WERI-Rb-1 (cell line): ENCODE measurements at regions not wholly inside any gene's neighbourhood (a gene's known extent, or its start where the extent isn't known, plus 50 kb on each side); places are given as distances from the start of the nearest gene placed in this dataset.

Experiments
- DNase-seq: peaks from one replicate; pipeline ENCODE4 v3.0.0-alpha.2; 2020
- H3K27ac ChIP-seq: fragments of 250-450 bp; sonication (Bioruptor Pico); 2 replicates; pipeline ENCODE4 v1.5.1; 2020; ENCODE audit warnings: mild to moderate bottlenecking, moderate library complexity
- H3K27me3 ChIP-seq: fragments of 250-450 bp; sonication (Bioruptor Pico); 2 replicates; pipeline ENCODE4 v1.5.1; 2021; ENCODE audit warnings: mild to moderate bottlenecking, low read depth, moderate library complexity; ENCODE audit not compliant: insufficient read depth, severe bottlenecking
- H3K36me3 ChIP-seq: fragments of 250-450 bp; sonication (Bioruptor Pico); 2 replicates; pipeline ENCODE4 v1.5.1; 2020; ENCODE audit warnings: mild to moderate bottlenecking, moderate library complexity
- H3K4me3 ChIP-seq: 2 replicates; pipeline ENCODE4 v1.5.1; 2011; ENCODE audit warnings: low read depth, mild to moderate bottlenecking, control low read depth, low read length
- H3K9me3 ChIP-seq: fragments of 250-450 bp; sonication (Bioruptor Pico); 2 replicates; pipeline ENCODE4 v1.5.1; 2021; ENCODE audit warnings: mild to moderate bottlenecking, moderate library complexity; ENCODE audit not compliant: severe bottlenecking
- TF ChIP-seq, protein P1 (sequence below): IDR thresholded peaks from 2 replicates; pipeline ENCODE4 v1.5.1; 2011; ENCODE audit warnings: low read depth, mild to moderate bottlenecking, control low read depth, inconsistent platforms, low read length

DNA sequence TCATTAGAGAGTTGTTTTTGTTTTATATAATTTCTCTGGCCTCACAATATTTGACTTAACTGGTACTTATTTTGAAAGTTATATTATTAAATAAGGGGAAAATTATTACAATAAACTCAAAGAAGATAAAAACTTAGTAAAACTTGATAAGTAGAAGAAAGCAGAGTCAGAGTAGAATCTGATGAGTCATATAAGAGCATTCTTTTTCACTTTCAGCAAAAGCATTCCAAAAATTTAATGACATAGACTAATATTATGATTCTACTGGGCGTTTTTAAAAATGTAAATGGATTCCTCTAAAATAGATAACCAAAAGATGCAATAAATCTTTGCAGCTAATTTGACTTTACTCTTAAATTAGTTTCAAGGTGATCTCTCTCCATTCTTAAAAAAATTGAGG lies 366.3 kb upstream of the IMPG1 start:
- no peak overlapping the region for H3K4me3 ChIP-seq
- H3K27me3 ChIP-seq = no peaks in the 10 kb centered on the region
- H3K36me3 ChIP-seq = no peaks in the 10 kb centered on the region
- H3K27ac ChIP-seq = no peak overlapping the region
- TF ChIP-seq, protein P1, sequence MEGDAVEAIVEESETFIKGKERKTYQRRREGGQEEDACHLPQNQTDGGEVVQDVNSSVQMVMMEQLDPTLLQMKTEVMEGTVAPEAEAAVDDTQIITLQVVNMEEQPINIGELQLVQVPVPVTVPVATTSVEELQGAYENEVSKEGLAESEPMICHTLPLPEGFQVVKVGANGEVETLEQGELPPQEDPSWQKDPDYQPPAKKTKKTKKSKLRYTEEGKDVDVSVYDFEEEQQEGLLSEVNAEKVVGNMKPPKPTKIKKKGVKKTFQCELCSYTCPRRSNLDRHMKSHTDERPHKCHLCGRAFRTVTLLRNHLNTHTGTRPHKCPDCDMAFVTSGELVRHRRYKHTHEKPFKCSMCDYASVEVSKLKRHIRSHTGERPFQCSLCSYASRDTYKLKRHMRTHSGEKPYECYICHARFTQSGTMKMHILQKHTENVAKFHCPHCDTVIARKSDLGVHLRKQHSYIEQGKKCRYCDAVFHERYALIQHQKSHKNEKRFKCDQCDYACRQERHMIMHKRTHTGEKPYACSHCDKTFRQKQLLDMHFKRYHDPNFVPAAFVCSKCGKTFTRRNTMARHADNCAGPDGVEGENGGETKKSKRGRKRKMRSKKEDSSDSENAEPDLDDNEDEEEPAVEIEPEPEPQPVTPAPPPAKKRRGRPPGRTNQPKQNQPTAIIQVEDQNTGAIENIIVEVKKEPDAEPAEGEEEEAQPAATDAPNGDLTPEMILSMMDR = no peak
- no peak for DNase-seq
- H3K9me3 ChIP-seq = no peaks in the 10 kb centered on the region

DNA sequence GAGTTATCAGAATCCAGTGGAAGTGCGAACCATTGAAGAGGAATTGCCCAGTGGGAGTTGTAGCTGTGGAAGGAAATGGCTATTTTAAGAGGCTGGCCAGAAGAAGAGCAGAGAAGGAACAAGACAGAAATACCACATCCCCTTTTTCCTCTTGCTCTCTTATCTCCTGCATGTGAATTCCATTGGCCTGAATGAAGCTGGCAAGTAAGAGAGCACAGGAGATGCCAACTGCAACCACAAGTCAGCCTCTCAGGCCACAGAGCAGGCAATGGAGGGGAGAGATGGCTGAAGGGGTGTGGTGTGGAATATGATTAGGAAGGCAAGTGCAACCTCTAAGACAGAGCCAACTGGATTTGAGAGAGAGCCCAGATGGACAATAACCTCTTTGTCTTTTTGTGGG lies 362.7 kb upstream of the IMPG1 start:
- DNase-seq = no peak
- TF ChIP-seq, protein P1 = no peak
- no peak overlapping the region for H3K27ac ChIP-seq
- no peak overlapping the region for H3K4me3 ChIP-seq
- no peaks in the 10 kb centered on the region for H3K9me3 ChIP-seq
- H3K36me3 ChIP-seq = no peaks in the 10 kb centered on the region
- no peaks in the 10 kb centered on the region for H3K27me3 ChIP-seq

DNA sequence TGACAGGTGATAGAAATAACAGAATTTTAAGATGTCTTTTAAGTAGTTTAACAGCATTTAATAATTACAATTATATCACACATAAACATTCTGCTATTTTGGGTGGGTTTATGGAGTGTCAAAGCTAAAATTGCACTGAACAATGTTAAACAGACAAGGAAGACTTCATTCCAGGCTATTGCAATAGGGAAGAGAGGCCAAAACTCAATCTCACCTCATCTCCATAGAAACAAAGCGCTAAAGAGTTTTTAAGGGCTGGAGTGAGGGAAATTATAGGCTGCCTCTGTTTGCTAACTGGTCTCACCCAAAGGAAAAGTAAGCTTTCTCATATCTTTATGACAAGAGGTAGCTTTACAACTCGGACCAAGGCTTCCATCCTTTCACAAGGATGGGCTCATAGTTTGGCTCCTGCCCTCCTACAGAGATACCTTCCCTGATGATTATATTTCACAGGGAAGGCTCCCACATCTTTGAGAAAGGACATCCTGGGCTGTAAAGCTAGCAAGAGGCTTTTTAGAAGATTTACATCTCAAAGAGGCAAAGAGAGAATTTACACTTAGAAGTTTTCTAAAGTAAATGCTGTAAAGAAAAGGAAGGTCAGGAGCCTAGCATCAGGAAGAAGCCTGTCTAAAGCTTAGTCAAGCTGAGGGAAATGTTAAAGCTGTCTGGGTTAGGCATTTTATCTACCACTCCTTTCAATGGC lies 350.2 kb upstream of the IMPG1 start:
- H3K36me3 ChIP-seq = no peaks in the 10 kb centered on the region
- no peak overlapping the region for H3K27ac ChIP-seq
- H3K4me3 ChIP-seq = no peak overlapping the region
- TF ChIP-seq, protein P1 = no peak
- no peaks in the 10 kb centered on the region for H3K9me3 ChIP-seq
- H3K27me3 ChIP-seq = no peaks in the 10 kb centered on the region
- DNase-seq = no peak

GRCh38 chr6:76420094-76420493 lies 347.6 kb upstream of the IMPG1 start:
- H3K36me3 ChIP-seq = no peaks in the 10 kb centered on the region
- DNase-seq = no peak
- no peak overlapping the region for H3K4me3 ChIP-seq
- no peaks in the 10 kb centered on the region for H3K9me3 ChIP-seq
- H3K27me3 ChIP-seq = no peaks in the 10 kb centered on the region
- TF ChIP-seq, protein P1 = no peak
- no peak overlapping the region for H3K27ac ChIP-seq

DNA sequence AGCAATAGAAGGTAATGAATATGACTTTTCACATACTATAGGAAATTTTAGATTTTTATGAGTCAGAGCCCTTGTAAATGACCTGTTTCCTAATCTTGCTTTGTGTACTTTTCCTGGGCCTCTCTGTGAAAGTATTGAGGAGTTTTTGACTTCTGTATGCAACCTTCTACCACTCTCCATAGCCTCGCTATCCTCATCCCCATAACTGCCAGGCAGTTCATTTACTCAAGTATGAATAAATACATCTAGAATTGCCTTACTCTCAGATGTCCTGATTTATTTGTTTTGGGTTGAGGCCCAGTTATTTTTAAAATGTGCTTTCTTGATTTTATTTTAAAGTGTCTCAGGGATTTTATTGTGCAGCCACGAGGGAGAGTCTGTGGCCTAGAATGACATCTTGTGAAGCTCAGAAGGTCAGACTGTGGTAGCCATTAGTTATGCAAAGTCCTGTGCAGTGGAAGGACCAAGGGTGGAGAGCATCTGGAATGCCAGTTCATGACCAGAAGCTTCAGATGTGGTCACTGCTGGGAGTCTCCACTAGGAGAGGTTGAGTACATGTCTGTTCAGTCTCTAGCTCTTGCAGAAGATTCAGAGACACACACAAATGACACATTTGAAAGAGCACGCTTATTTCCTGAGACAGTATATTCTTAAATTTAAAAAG lies 346.2 kb upstream of the IMPG1 start:
- Histone ChIP-seq H3K9me3 (no peaks in the 10 kb centered on the region), H3K27ac (no peak overlapping the region), H3K36me3 (no peaks in the 10 kb centered on the region), H3K4me3 (no peak overlapping the region), H3K27me3 (no peaks in the 10 kb centered on the region)
- TF ChIP-seq, protein P1 = no peak
- no peak for DNase-seq
